Limb (tissue), 2 donors: ENCODE measurements at regions not wholly inside any gene's neighbourhood (a gene's known extent, or its start where the extent isn't known, plus 50 kb on each side); places are given as distances from the start of the nearest gene placed in this dataset.

Experiments used
- DNase-seq, 2 donors: peaks; one replicate each; pipeline ENCODE4 v3.0.0-alpha.2; 2016; ENCODE audit errors: extremely low spot score in 2 of 2

DNA sequence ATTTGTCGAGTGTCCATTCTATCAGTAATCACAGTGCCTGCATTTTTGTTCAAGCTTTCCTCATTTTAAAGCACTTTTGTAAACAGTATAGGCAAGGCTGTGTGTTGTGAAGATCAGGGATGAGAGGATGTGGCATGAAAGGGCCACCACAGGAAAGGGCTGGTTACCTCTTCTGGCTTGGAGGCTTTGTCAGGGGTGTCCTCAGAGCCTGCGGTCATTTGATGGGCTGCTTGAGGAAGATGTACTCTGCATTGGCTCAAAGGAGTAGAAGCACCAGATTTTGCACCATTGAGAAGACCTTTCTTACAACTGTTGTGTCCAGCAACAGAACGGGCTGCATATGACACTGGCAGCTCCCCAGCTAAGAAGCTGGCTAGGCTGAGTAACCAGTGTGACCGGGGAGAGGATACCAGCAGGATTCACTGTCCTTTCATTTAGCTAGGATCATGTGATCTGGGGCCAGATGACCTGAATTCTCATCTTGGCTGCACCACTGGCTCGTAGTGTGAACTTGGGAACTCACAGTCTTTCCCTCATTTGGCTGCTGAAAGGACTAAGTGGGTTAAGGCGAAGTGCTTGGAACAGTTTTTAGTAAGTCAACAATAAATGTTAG lies 380.2 kb downstream of the FGF9 start:
- DNase-seq = no peak

- DNase-seq = no peak
Observed at GRCh38 chr13:22053053-22053452, 382.2 kb downstream of the FGF9 start.

DNA sequence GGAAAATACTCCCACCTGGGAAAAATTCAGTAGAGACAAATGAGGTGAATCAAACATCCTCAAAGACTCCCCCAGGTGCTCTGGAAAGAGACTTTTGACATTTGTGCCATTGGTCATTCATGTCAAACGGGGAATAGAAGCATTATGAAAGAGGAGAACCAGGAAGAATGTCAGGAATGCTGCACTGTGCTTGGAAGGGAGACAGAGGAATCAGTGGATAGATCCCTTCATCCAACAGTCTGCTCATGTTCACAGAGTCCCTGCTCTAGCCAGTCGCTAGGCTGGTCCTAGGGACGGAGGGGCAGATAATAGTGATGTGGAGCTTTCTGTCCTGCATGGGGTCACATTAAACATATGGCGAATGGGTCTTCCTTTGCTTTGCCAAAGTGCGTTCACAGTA lies 384.4 kb downstream of the FGF9 start:
- DNase-seq = no peak

- no peak for DNase-seq
Observed at GRCh38 chr13:22060187-22060586, 389.3 kb downstream of the FGF9 start.

DNA sequence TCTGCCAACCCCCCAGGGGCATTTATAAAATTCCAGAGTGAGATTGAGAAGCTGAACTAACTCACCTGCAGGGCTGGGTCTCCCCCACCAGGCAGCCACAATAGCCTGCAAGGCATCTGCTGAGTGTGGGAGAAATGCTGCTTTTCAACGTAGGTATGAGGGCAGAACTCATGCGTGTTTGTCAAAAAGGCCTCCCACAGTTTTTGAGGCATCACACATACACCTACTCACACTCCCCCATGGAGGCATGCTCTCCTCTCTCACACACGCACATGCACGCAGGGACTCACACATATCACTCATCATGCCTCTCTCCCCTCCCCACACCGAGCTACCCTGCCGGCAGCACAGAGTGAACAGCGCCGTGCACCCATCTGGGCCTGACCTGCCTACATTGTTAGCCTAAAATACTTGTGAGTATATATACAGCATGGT lies 390.5 kb downstream of the FGF9 start:
- DNase-seq = no peak

- DNase-seq = no peak
Observed at GRCh38 chr13:22061806-22062391, 391.0 kb downstream of the FGF9 start.

GRCh38 chr13:22062478-22063205 lies 391.8 kb downstream of the FGF9 start:
- no peak for DNase-seq

DNA sequence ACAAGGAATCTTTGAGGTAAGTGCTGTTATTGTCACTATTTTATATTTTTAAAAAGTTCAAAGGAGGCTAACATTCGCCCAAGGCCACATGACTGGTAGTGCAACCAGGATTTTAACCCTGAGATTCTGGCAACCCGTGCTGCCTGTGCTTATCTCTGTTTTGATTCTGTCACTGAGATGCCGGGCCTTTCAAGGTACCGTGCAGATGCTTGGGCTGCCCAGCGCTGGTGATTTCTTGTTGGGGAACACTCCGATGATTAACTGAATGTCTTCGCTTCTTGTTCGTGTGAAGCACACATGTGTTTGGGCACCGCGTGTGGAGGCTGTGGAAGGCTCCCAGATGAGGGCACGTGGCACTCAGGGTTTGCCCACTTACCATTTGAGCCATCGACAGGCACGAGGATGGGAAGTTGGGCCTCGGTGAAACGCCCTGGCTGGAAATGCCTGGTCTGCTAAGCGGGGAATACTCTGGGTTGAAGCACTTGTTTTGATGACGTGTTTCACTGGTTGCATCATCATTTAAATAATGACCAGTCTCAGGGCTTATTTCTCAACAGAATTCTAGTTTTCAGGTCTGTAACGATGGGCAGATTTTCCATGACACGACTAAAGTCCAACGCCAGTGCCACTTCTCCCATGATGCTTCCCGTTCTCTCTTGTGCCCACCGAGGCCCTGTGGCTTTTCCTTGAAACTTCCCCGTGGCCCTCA lies 392.7 kb downstream of the FGF9 start:
- no peak for DNase-seq

GRCh38 chr13:22064854-22065620 lies 394.2 kb downstream of the FGF9 start:
- peak in 1 of 2 donors; percentile 21 for DNase-seq

DNA sequence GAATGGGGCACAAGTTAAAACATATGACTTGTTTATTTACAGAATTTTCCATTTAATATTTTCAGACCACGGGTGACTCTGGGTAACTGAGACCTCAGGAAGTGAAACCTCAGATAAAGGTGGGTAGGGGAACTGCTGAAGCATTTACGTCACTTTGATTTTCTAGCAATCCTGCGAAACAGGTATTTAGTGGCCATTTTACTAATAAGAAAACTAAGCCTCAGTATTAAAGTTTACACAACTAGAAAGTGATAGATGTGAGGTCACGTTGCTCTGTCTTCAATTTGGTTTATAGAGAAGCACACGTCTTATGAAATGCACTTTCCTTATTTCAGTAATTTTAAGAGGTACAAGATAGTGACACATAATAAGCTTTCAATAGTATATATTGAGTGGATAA lies 402.8 kb downstream of the FGF9 start:
- no peak for DNase-seq

DNA sequence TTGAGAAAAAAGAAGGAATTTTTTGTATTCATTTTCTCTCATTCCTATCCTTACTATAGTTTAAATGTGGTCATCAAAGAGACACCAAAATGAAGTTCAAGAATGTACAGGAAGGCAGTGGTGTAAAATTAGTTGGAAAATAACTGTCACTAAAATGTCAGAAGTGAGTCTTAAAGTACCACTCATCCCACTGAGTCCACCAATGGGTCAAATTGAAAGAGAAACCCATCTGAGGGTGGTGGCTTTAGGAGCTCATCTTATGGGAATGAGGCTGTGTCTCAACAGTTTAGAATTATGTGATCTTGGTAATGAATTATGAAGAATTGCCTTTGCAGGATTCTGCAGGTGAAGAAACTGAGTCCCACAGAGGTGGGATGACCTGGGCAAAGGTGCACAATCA lies 403.5 kb downstream of the FGF9 start:
- DNase-seq = no peak

DNA sequence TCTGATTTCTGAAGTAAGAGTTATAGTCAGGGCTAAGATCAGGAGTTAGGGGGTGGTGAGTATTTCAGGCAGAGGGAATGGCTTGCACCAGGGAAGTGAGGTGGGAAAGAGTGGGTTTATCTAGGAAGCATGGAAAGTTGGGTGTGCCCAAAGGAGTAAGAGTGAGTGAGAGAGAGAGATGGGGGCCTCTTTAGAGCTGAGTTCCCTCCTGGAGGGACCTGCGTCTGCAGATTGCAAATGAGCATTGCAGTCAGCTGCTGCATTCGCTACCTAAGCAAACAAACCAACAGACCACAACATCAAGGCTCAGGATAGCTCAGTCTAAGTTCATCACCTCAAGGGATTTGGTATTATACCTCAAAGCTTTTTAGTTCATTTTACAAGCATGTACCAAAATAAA lies 405.8 kb downstream of the FGF9 start:
- DNase-seq = no peak

DNA sequence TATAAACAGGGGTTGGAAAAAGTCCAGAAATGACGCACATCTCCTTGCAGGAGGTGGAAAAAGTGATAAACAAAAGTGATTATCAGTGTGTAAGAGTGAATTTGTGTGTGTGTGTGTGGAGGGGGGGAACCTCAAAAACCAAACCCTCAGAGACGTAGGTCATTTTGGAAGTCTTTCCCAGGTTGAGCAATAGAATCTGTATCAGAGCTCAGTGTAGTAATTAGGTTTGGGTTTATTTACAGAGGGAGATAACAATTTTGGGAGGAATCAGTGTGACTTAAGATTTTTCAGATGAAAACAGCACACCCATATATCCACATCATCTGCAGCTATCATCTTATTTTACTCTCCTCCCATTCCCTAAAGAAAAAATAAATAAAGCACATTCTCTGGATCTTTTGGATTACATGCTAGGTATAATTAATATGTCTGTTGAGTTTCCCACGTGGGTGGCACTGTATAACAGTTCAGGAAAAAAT lies 406.4 kb downstream of the FGF9 start:
- DNase-seq = no peak

DNA sequence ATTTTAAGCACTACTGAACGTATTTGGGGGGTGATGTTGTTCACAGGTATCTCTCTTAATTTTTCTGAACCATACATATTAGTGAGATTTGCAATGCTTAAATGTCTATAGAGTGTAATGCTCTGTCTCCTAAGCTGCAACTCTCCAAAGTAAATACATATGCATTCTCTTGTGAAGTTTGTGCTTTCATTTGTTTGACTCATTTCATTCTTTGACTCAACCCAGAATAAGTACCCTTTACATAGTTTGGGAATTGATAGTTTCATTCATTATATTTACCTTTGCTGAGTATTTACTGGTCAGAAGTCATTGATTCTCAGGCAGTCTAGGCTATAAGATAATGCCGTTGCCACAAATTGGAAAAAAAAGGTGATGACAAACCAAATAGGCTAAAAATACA lies 406.9 kb downstream of the FGF9 start:
- DNase-seq = no peak

DNA sequence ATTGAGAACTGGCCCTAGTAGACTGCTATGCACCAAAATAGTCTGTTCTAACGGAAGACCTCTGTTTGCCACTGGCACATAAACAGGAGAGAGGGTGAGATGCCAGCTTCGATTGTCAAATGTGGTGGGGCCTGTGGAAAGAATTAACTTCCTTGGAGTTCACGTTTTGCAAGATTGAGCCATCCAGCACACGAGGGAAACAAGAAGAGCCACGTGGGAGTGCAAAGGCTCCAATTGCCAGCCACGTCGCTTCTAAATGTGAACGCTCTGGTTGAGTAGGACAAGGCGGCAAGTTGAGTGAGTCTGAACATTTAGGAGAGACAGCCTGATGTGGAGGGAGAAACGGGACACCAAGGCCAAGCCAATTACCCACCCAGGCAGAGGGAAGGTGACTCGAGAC lies 409.1 kb downstream of the FGF9 start:
- DNase-seq = no peak

GRCh38 chr13:22080832-22081231 lies 410.0 kb downstream of the FGF9 start:
- no peak for DNase-seq

GRCh38 chr13:22081430-22081829 lies 410.6 kb downstream of the FGF9 start:
- DNase-seq = no peak

GRCh38 chr13:22082030-22082429 lies 411.2 kb downstream of the FGF9 start:
- no peak for DNase-seq

GRCh38 chr13:22082437-22083100 lies 411.7 kb downstream of the FGF9 start:
- DNase-seq = no peak

GRCh38 chr13:22085001-22085400 lies 414.1 kb downstream of the FGF9 start:
- DNase-seq = no peak
